Tibial nerve (tissue), 3 donors: ENCODE measurements at regions not wholly inside any gene's neighbourhood (a gene's known extent, or its start where the extent isn't known, plus 50 kb on each side); places are given as distances from the start of the nearest gene placed in this dataset.

Experiments used
- CTCF ChIP-seq, 5 experiments: fragments of 200-600 bp in 3 of 5; fragments of 450-650 bp in 2 of 5; sonication (generic) in 3 of 5; IDR thresholded peaks; one replicate each; pipeline ENCODE4 v1.5.1; 2016 to 2019; ENCODE audit warnings: antibody characterized with exemption in 5 of 5, mild to moderate bottlenecking in 3 of 5, moderate library complexity in 2 of 5
- POLR2A ChIP-seq, 2 donors: fragments of 450-650 bp; IDR thresholded peaks; one replicate each; pipeline ENCODE4 v1.6.1; 2017; ENCODE audit warnings: antibody characterized with exemption in 2 of 2, mild to moderate bottlenecking in 2 of 2, moderate library complexity in 2 of 2

GRCh38 chr1:14242123-14242522, 356.4 kb upstream of the KAZN start:
- TF ChIP-seq CTCF (IDR thresholded peaks at IDR 0.05) (no peak), POLR2A (IDR thresholded peaks at IDR 0.05) (no peak)
